HUES6 (cell line): ENCODE measurements at regions not wholly inside any gene's neighbourhood (a gene's known extent, or its start where the extent isn't known, plus 50 kb on each side); places are given as distances from the start of the nearest gene placed in this dataset.
A peak's percentile ranks its signal among the peaks of the same experiment; 100 is the strongest.
"Not testable (repeated sequence)": the region's sequence is repeated elsewhere in the genome, so short reads cannot be mapped to it uniquely, and the experiment has no call there.

Source experiments
- H3K27ac ChIP-seq: 2 replicates; pipeline ENCODE4 v1.7.0; 2013; ENCODE audit warnings: low read depth, mild to moderate bottlenecking, low read length, inconsistent platforms
- H3K27me3 ChIP-seq: 2 replicates; pipeline ENCODE4 v1.6.1; 2013; ENCODE audit warnings: low read length; ENCODE audit not compliant: control insufficient read depth, insufficient read depth
- H3K36me3 ChIP-seq: 2 replicates; pipeline ENCODE4 v1.6.1; 2013; ENCODE audit warnings: low read length; ENCODE audit not compliant: control insufficient read depth, insufficient read depth
- H3K4me1 ChIP-seq: 2 replicates; pipeline ENCODE4 v1.6.1; 2013; ENCODE audit warnings: low read length; ENCODE audit not compliant: control insufficient read depth, insufficient read depth
- H3K4me3 ChIP-seq: 2 replicates; pipeline ENCODE4 v1.5.1; 2013; ENCODE audit warnings: low read depth, low read length
- H3K9ac ChIP-seq: one replicate; pipeline ENCODE4 v1.6.1; 2013; ENCODE audit warnings: mild to moderate bottlenecking, low read length
- H3K9me3 ChIP-seq: 2 replicates; pipeline ENCODE4 v1.6.1; 2013; ENCODE audit warnings: low read depth, low read length; ENCODE audit not compliant: control insufficient read depth, insufficient read depth

GRCh38 chr1:104084380-104084779 lies 334.7 kb downstream of the AMY1C start:
- Histone ChIP-seq H3K27ac (no peak overlapping the region), H3K9ac (no peak overlapping the region), H3K4me3 (no peak overlapping the region), H3K36me3 (no peaks in the 10 kb centered on the region), H3K4me1 (peaks cover 10% of the 10 kb centered on the region), H3K27me3 (no peaks in the 10 kb centered on the region), H3K9me3 (no peaks in the 10 kb centered on the region)

GRCh38 chr1:104092698-104093097 lies 343.0 kb downstream of the AMY1C start:
- H3K9me3 ChIP-seq: no peaks in the 10 kb centered on the region
- H3K36me3 ChIP-seq: no peaks in the 10 kb centered on the region
- no peak overlapping the region for H3K4me3 ChIP-seq
- no peaks in the 10 kb centered on the region for H3K27me3 ChIP-seq
- H3K4me1 ChIP-seq: peaks cover 16% of the 10 kb centered on the region
- H3K27ac ChIP-seq: no peak overlapping the region
- H3K9ac ChIP-seq: no peak overlapping the region

GRCh38 chr1:104098837-104099236 lies 349.1 kb downstream of the AMY1C start:
- H3K4me3 ChIP-seq: no peak overlapping the region
- no peak overlapping the region for H3K27ac ChIP-seq
- no peak overlapping the region for H3K9ac ChIP-seq
- no peaks in the 10 kb centered on the region for H3K9me3 ChIP-seq
- no peaks in the 10 kb centered on the region for H3K4me1 ChIP-seq
- H3K27me3 ChIP-seq: no peaks in the 10 kb centered on the region
- no peaks in the 10 kb centered on the region for H3K36me3 ChIP-seq

- H3K4me3 ChIP-seq: no peak overlapping the region
These were observed 350.4 kb downstream of the AMY1C start for GRCh38 chr1:104100115-104100514.

GRCh38 chr1:104105465-104105864 lies 355.8 kb downstream of the AMY1C start:
- Histone ChIP-seq H3K9me3 (no peaks in the 10 kb centered on the region), H3K4me1 (no peaks in the 10 kb centered on the region), H3K27ac (no peak overlapping the region), H3K4me3 (no peak overlapping the region), H3K36me3 (no peaks in the 10 kb centered on the region), H3K27me3 (no peaks in the 10 kb centered on the region), H3K9ac (no peak overlapping the region)

More at GRCh38 chr1:104100115-104100514, 350.4 kb downstream of the AMY1C start:
- Histone ChIP-seq H3K36me3 (no peaks in the 10 kb centered on the region), H3K4me1 (no peaks in the 10 kb centered on the region), H3K27me3 (no peaks in the 10 kb centered on the region), H3K9ac (no peak overlapping the region), H3K9me3 (no peaks in the 10 kb centered on the region), H3K27ac (no peak overlapping the region)

GRCh38 chr1:104120525-104120924 lies 370.8 kb downstream of the AMY1C start:
- Histone ChIP-seq H3K27ac (no peak overlapping the region), H3K4me3 (no peak overlapping the region), H3K9ac (no peak overlapping the region), H3K27me3 (no peaks in the 10 kb centered on the region), H3K36me3 (no peaks in the 10 kb centered on the region), H3K4me1 (peaks cover 5% of the 10 kb centered on the region; the same call in 1 of the 2 replicates), H3K9me3 (no peaks in the 10 kb centered on the region)

GRCh38 chr1:104121271-104121670 lies 371.6 kb downstream of the AMY1C start:
- Histone ChIP-seq H3K9ac (no peak overlapping the region), H3K27ac (no peak overlapping the region), H3K9me3 (no peaks in the 10 kb centered on the region), H3K36me3 (no peaks in the 10 kb centered on the region), H3K4me3 (no peak overlapping the region), H3K4me1 (peaks cover 5% of the 10 kb centered on the region; the same call in 1 of the 2 replicates), H3K27me3 (no peaks in the 10 kb centered on the region)

- no peaks in the 10 kb centered on the region for H3K27me3 ChIP-seq
- H3K9ac ChIP-seq: no peak overlapping the region
- H3K36me3 ChIP-seq: no peaks in the 10 kb centered on the region
- peaks cover 5% of the 10 kb centered on the region; the same call in 1 of the 2 replicates for H3K4me1 ChIP-seq
- no peaks in the 10 kb centered on the region for H3K9me3 ChIP-seq
- H3K4me3 ChIP-seq: no peak overlapping the region
- H3K27ac ChIP-seq: no peak overlapping the region
These were observed 375.6 kb downstream of the AMY1C start for GRCh38 chr1:104125266-104125665.

GRCh38 chr1:104125970-104126369 lies 376.3 kb downstream of the AMY1C start:
- no peaks in the 10 kb centered on the region for H3K9me3 ChIP-seq
- H3K27me3 ChIP-seq: no peaks in the 10 kb centered on the region
- H3K4me1 ChIP-seq: peaks cover 5% of the 10 kb centered on the region; the same call in 1 of the 2 replicates
- H3K4me3 ChIP-seq: no peak overlapping the region
- no peak overlapping the region for H3K27ac ChIP-seq
- H3K9ac ChIP-seq: no peak overlapping the region
- H3K36me3 ChIP-seq: no peaks in the 10 kb centered on the region

- Histone ChIP-seq H3K9me3 (no peaks in the 10 kb centered on the region; the same call in 1 of the 2 replicates), H3K4me3 (no peak overlapping the region), H3K9ac (peak overlapping the region; percentile 36), H3K4me1 (peaks cover 33% of the 10 kb centered on the region), H3K27me3 (no peaks in the 10 kb centered on the region), H3K36me3 (no peaks in the 10 kb centered on the region), H3K27ac (peak overlapping the region; percentile 67; the same call in 1 of the 2 replicates)
These were observed 382.8 kb downstream of the AMY1C start for GRCh38 chr1:104132382-104132973.

GRCh38 chr1:104135036-104135435 lies 385.3 kb downstream of the AMY1C start:
- Histone ChIP-seq H3K4me1 (peaks cover 33% of the 10 kb centered on the region), H3K9ac (peak overlapping the region; percentile 61), H3K27ac (peak overlapping the region; percentile 94; the same call in 1 of the 2 replicates)
- H3K27me3 ChIP-seq, H3K36me3 ChIP-seq, H3K9me3 ChIP-seq, H3K4me3 ChIP-seq: not testable (repeated sequence)
